ENCODE measurements at regions not wholly inside any gene's neighbourhood (a gene's known extent, or its start where the extent isn't known, plus 50 kb on each side); places are given as distances from the start of the nearest gene placed in this dataset.
"Not testable (repeated sequence)": the region's sequence is repeated elsewhere in the genome, so short reads cannot be mapped to it uniquely, and the experiment has no call there.

GRCh38 chr2:35585972-35586371 lies 769.6 kb upstream of the CRIM1 start:
- H3K27me3 ChIP-seq: no peaks in the 10 kb centered on the region
- H3K4me1 ChIP-seq (ENCODE audit: low read depth): no peaks in the 10 kb centered on the region
- DNase-seq (ENCODE audit: low read depth in 1 of 2, low spot score in 1 of 2): no peak
- no peaks in the 10 kb centered on the region for H3K36me3 ChIP-seq
- no peak for TF ChIP-seq CTCF (IDR thresholded peaks at IDR 0.05; ENCODE audit: low read depth, low read length)
- H3K9me3 ChIP-seq (ENCODE audit: low read depth): no peaks in the 10 kb centered on the region
- H3K27ac ChIP-seq: no peak overlapping the region
- H3K4me3 ChIP-seq: no peak overlapping the region

GRCh38 chr2:35582637-35583036 lies 772.9 kb upstream of the CRIM1 start:
- TF ChIP-seq CTCF (IDR thresholded peaks at IDR 0.05; ENCODE audit: low read depth, low read length): no peak
- Histone ChIP-seq H3K27ac (no peak overlapping the region), H3K4me3 (no peak overlapping the region), H3K27me3 (no peaks in the 10 kb centered on the region), H3K36me3 (no peaks in the 10 kb centered on the region), H3K4me1 (ENCODE audit: low read depth) (no peaks in the 10 kb centered on the region), H3K9me3 (ENCODE audit: low read depth) (no peaks in the 10 kb centered on the region)
- DNase-seq (ENCODE audit: low read depth in 1 of 2, low spot score in 1 of 2): no peak

GRCh38 chr2:35580956-35581355 lies 774.6 kb upstream of the CRIM1 start:
- no peaks in the 10 kb centered on the region for H3K9me3 ChIP-seq (ENCODE audit: low read depth)
- TF ChIP-seq CTCF (IDR thresholded peaks at IDR 0.05; ENCODE audit: low read depth, low read length): no peak

GRCh38 chr2:35568574-35568973 lies 787.0 kb upstream of the CRIM1 start:
- H3K4me3 ChIP-seq; H3K4me1 ChIP-seq (ENCODE audit: low read depth); H3K36me3 ChIP-seq: not testable (repeated sequence)

More at GRCh38 chr2:35580956-35581355, 774.6 kb upstream of the CRIM1 start:
- Histone ChIP-seq H3K4me3 (no peak overlapping the region), H3K27me3 (no peaks in the 10 kb centered on the region), H3K27ac (no peak overlapping the region), H3K36me3 (no peaks in the 10 kb centered on the region), H3K4me1 (ENCODE audit: low read depth) (no peaks in the 10 kb centered on the region)
- DNase-seq (ENCODE audit: low read depth in 1 of 2, low spot score in 1 of 2): no peak

GRCh38 chr2:35562488-35562887 lies 793.1 kb upstream of the CRIM1 start:
- no peak for TF ChIP-seq CTCF (IDR thresholded peaks at IDR 0.05; ENCODE audit: low read depth, low read length)
- Histone ChIP-seq H3K27ac (no peak overlapping the region), H3K36me3 (no peaks in the 10 kb centered on the region), H3K4me1 (ENCODE audit: low read depth) (no peaks in the 10 kb centered on the region), H3K4me3 (no peak overlapping the region), H3K9me3 (ENCODE audit: low read depth) (no peaks in the 10 kb centered on the region), H3K27me3 (no peaks in the 10 kb centered on the region)
- no peak for DNase-seq (ENCODE audit: low read depth in 1 of 2, low spot score in 1 of 2)

More at GRCh38 chr2:35568574-35568973, 787.0 kb upstream of the CRIM1 start:
- not testable (repeated sequence) for H3K27ac ChIP-seq; H3K9me3 ChIP-seq (ENCODE audit: low read depth); DNase-seq (ENCODE audit: low read depth in 1 of 2, low spot score in 1 of 2); H3K27me3 ChIP-seq

- no peaks in the 10 kb centered on the region for H3K4me1 ChIP-seq (ENCODE audit: low read depth)
- H3K27ac ChIP-seq: no peak overlapping the region
- no peak overlapping the region for H3K4me3 ChIP-seq
- TF ChIP-seq CTCF (IDR thresholded peaks at IDR 0.05; ENCODE audit: low read depth, low read length): no peak
- no peaks in the 10 kb centered on the region for H3K27me3 ChIP-seq
- no peak for DNase-seq (ENCODE audit: low read depth in 1 of 2, low spot score in 1 of 2)
- no peaks in the 10 kb centered on the region for H3K9me3 ChIP-seq (ENCODE audit: low read depth)
- no peaks in the 10 kb centered on the region for H3K36me3 ChIP-seq
Measured at GRCh38 chr2:35548171-35548570, 807.4 kb upstream of the CRIM1 start.
